ENCODE measurements at regions not wholly inside any gene's neighbourhood (a gene's known extent, or its start where the extent isn't known, plus 50 kb on each side); places are given as distances from the start of the nearest gene placed in this dataset.

DNA sequence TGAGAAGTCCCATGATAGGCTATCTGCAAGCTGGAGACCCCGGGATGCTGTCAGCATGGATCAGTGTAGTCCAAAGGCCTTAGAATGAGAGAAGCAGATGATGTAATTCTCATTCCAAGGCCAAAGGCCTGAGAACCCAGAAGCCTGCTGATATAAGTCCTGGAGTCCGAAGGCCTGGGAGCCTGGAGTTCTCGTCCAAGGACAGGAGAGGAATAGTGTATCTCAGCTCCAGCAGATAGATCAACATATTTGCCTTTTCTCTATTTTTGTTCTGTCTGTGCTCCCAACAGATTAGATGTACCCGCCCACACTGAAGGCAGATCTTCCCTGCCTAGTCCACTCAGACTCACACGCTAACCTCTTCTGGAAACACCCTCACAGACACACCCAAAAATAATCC lies 454.9 kb upstream of the CHAC2 start:
- H3K9me3 Mint-ChIP-seq, result no peaks in the 10 kb centered on the region
- H3K36me3 ChIP-seq (ENCODE audit: insufficient read depth), result no peaks in the 10 kb centered on the region
- H3K36me3 Mint-ChIP-seq (ENCODE audit: low read depth), result no peaks in the 10 kb centered on the region
- no peak overlapping the region for H3K4me2 ChIP-seq
- H2AFZ ChIP-seq, result no peak overlapping the region
- H3K27me3 Mint-ChIP-seq (ENCODE audit: insufficient read depth, low read depth, poor library complexity), result no peaks in the 10 kb centered on the region
- TF ChIP-seq STAT1 (IDR thresholded peaks at IDR 0.05; ENCODE audit: unreplicated experiment) (no peak), POLR2AphosphoS5 (IDR thresholded peaks at IDR 0.05; ENCODE audit: low read depth) (no peak), ETS1 (IDR thresholded peaks at IDR 0.05) (no peak), CREB1 (CRISPR knock-in tag; IDR thresholded peaks at IDR 0.05; ENCODE audit: low read depth) (no peak), CTCF (conservative IDR thresholded peaks at IDR 0.05; ENCODE audit: low read depth in 2 of 2) (no peak)
- TF ChIP-seq, protein P1, sequence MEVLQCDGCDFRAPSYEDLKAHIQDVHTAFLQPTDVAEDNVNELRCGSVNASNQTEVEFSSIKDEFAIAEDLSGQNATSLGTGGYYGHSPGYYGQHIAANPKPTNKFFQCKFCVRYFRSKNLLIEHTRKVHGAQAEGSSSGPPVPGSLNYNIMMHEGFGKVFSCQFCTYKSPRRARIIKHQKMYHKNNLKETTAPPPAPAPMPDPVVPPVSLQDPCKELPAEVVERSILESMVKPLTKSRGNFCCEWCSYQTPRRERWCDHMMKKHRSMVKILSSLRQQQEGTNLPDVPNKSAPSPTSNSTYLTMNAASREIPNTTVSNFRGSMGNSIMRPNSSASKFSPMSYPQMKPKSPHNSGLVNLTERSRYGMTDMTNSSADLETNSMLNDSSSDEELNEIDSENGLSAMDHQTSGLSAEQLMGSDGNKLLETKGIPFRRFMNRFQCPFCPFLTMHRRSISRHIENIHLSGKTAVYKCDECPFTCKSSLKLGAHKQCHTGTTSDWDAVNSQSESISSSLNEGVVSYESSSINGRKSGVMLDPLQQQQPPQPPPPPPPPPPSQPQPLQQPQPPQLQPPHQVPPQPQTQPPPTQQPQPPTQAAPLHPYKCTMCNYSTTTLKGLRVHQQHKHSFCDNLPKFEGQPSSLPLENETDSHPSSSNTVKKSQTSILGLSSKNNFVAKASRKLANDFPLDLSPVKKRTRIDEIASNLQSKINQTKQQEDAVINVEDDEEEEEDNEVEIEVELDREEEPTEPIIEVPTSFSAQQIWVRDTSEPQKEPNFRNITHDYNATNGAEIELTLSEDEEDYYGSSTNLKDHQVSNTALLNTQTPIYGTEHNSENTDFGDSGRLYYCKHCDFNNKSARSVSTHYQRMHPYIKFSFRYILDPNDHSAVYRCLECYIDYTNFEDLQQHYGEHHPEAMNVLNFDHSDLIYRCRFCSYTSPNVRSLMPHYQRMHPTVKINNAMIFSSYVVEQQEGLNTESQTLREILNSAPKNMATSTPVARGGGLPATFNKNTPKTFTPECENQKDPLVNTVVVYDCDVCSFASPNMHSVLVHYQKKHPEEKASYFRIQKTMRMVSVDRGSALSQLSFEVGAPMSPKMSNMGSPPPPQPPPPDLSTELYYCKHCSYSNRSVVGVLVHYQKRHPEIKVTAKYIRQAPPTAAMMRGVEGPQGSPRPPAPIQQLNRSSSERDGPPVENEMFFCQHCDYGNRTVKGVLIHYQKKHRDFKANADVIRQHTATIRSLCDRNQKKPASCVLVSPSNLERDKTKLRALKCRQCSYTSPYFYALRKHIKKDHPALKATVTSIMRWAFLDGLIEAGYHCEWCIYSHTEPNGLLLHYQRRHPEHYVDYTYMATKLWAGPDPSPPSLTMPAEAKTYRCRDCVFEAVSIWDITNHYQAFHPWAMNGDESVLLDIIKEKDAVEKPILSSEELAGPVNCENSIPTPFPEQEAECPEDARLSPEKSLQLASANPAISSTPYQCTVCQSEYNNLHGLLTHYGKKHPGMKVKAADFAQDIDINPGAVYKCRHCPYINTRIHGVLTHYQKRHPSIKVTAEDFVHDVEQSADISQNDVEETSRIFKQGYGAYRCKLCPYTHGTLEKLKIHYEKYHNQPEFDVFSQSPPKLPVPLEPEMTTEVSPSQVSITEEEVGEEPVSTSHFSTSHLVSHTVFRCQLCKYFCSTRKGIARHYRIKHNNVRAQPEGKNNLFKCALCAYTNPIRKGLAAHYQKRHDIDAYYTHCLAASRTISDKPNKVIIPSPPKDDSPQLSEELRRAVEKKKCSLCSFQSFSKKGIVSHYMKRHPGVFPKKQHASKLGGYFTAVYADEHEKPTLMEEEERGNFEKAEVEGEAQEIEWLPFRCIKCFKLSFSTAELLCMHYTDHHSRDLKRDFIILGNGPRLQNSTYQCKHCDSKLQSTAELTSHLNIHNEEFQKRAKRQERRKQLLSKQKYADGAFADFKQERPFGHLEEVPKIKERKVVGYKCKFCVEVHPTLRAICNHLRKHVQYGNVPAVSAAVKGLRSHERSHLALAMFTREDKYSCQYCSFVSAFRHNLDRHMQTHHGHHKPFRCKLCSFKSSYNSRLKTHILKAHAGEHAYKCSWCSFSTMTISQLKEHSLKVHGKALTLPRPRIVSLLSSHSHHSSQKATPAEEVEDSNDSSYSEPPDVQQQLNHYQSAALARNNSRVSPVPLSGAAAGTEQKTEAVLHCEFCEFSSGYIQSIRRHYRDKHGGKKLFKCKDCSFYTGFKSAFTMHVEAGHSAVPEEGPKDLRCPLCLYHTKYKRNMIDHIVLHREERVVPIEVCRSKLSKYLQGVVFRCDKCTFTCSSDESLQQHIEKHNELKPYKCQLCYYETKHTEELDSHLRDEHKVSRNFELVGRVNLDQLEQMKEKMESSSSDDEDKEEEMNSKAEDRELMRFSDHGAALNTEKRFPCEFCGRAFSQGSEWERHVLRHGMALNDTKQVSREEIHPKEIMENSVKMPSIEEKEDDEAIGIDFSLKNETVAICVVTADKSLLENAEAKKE (CRISPR knock-in tag; IDR thresholded peaks at IDR 0.05), result no peak
- H3K9me2 ChIP-seq (ENCODE audit: insufficient read depth), result no peaks in the 10 kb centered on the region
- H3K27me3 ChIP-seq (ENCODE audit: insufficient read depth), result no peaks in the 10 kb centered on the region
- ATAC-seq (no peak), DNase-seq (ENCODE audit: low spot score) (no peak)
- H3K4me3 ChIP-seq, result no peak overlapping the region
- no peaks in the 10 kb centered on the region for H3F3A ChIP-seq (replicated peaks; ENCODE audit: low read depth)
- peak overlapping the region; percentile 83 for H3K27ac Mint-ChIP-seq
- no peak overlapping the region for H3K4me3 Mint-ChIP-seq
- peaks cover 9% of the 10 kb centered on the region; the same call in 1 of the 2 replicates for H3K4me1 ChIP-seq (ENCODE audit: insufficient read depth)
- peaks cover 13% of the 10 kb centered on the region; the same call in 2 of the 3 replicates for H3K4me1 Mint-ChIP-seq
- H4K20me1 ChIP-seq (replicated peaks; ENCODE audit: insufficient read depth), result no peaks in the 10 kb centered on the region
- H3K27ac ChIP-seq (ENCODE audit: low read depth), result no peak overlapping the region
- H3K79me2 ChIP-seq (replicated peaks; ENCODE audit: insufficient read depth), result no peaks in the 10 kb centered on the region

Measured in GM23338 (cell line).